GM12873 (cell line): ENCODE measurements at regions not wholly inside any gene's neighbourhood (a gene's known extent, or its start where the extent isn't known, plus 50 kb on each side); places are given as distances from the start of the nearest gene placed in this dataset.

Experiments used
- TF ChIP-seq, protein P1 (sequence below): IDR thresholded peaks from 2 replicates; pipeline ENCODE4 v1.5.1; 2012; ENCODE audit warnings: low read depth, mild to moderate bottlenecking, moderate library complexity, low read length, control low read depth; ENCODE audit not compliant: insufficient read depth; ENCODE audit errors: missing control alignments

DNA sequence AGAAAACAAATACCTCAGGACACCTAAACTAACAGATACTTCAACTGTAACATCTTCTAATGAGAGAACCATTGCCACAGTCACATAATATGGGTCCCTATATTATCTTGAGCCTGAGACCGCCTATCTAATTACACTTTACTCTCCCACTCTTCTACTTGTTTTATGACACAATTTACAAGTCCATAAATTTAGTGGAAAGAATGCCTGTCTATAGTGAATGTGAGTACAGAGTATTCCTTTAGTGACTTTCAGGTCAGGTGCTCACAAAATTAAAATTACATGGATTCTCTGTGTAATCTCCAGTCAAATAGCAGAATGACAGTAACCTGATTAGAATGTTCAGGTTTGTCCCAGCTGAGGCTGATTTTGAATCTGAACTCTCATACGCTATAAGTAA is 624.1 kb downstream of the PKHD1 start:
- TF ChIP-seq, protein P1, sequence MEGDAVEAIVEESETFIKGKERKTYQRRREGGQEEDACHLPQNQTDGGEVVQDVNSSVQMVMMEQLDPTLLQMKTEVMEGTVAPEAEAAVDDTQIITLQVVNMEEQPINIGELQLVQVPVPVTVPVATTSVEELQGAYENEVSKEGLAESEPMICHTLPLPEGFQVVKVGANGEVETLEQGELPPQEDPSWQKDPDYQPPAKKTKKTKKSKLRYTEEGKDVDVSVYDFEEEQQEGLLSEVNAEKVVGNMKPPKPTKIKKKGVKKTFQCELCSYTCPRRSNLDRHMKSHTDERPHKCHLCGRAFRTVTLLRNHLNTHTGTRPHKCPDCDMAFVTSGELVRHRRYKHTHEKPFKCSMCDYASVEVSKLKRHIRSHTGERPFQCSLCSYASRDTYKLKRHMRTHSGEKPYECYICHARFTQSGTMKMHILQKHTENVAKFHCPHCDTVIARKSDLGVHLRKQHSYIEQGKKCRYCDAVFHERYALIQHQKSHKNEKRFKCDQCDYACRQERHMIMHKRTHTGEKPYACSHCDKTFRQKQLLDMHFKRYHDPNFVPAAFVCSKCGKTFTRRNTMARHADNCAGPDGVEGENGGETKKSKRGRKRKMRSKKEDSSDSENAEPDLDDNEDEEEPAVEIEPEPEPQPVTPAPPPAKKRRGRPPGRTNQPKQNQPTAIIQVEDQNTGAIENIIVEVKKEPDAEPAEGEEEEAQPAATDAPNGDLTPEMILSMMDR: no peak

DNA sequence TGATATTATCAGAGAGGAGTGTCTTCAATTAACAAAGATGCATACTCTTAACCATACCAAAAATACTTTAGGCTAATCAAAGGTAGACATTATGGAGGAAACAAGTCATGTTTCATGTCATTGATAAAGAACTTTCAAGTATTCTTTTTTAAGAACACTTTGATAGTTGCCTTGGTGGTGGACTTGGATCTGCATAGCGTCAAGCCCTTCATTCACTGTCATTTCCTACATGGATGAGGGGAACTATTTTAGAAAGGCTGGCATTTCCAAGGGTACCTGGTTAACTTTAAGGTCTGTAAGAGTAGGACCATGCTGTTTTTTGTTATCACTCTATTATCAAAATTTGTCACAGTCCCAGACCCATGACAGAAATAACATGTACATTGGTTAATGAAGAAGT is 622.5 kb downstream of the PKHD1 start:
- TF ChIP-seq, protein P1: no peak

- TF ChIP-seq, protein P1: no peak
Measured at GRCh38 chr6:51466427-51466826, 621.0 kb downstream of the PKHD1 start.

DNA sequence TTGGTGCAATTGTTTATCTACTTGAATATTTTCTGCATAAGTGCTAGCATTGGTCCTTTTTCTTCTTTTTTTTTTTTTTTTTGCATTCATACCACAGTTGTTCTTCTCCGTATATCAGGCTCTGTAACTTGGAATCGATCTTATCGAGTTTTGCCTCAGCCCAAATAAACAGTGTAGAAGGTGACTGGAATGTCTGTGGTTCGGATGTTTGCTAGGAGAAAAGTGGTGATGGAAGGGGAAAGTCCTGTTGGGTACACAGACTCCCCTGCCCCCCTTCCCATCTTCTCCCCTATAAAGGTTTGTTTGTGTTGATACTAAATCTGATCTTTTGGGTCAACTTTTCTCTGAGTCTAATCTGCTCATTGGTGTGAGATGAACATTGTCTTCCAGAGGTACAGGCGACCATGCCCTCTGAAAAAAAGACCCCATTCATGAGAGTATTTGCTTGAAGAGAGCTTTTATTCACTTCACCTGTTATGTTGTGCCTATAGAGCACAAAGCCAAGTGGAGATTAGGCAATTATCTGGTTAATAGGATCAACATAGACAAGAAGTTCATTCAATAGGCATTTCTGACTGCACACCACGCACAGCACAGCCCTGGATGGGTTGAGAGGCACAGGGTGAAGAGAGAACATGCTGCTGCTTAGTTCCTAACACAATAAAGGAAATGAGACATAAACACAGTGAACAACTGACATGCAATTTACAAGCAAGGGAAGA is 620.0 kb downstream of the PKHD1 start:
- TF ChIP-seq, protein P1: no peak

DNA sequence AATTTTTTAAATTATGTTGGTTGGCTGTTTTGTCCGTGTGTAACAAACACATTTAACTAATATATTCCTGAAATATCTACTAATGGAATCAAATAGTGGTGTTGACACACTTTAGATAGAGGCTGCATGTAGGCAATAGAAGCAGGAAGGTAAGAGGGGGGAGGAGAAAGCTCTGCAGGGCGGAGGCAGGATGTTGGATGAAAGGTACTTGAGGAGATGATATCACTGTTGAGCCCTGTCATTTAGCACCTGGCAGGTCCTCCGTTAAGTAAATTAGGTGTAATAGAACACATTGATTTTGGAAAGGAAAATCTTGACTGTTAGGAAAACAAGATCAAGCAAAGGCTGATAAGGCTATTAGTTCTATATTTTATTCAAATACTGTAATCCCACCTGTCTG is 618.7 kb downstream of the PKHD1 start:
- TF ChIP-seq, protein P1: no peak

DNA sequence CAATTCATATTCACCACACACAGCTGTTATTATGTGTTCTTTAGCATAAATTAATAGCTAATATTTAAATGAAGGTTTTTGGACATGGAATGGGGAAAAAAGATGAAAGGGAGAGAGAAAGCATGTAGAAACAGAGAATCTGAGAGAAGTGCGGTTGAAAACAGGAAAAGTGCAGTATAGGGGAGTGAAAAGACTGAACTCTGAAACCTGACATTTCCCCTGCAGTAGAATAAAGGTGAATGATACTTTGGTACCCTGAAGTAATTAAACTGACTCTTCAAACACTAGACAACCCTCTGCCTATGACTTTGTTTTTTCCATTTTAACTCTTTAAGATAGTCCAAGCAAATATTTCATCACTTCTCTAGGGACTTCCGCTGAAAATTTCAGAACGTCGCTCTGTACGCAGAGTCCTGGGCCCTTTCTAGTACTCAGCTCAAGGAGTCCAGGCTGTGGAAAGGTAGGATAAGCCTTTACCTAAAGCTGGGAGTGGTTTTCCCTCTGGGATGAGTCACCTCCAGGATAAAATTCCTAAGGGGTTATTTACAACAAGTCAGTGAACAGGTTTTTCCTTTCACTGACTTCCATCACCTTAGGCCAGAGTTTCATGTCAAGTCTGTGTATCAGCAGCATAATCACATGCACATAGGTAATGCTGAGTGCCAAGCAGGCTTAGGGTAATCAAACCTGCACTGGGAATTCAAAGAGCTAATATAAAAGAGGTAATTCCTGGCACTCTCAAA is 614.5 kb downstream of the PKHD1 start:
- TF ChIP-seq, protein P1: no peak
